CD4-positive, alpha-beta T cell (primary cell): ENCODE measurements at regions not wholly inside any gene's neighbourhood (a gene's known extent, or its start where the extent isn't known, plus 50 kb on each side); places are given as distances from the start of the nearest gene placed in this dataset.

ENCODE experiments used
- ATAC-seq: fragments of 200-7000 bp; cut with Tn5 transposase; one replicate; pipeline ENCODE4 v1.10.0; 2022; ENCODE audit warnings: mild to moderate bottlenecking; ENCODE audit not compliant: poor library complexity
- CTCF ChIA-PET: fragments of 350-600 bp; sonication (Branson Sonifier 250); formaldehyde crosslinking; loops from one replicate; lab custom pipeline; 2021; ENCODE audit warnings: antibody characterized with exemption, inconsistent platforms; lab: Charles Lee
- POLR2A ChIA-PET: fragments of 350-600 bp; sonication (Branson Sonifier 250); formaldehyde crosslinking; loops from one replicate; lab custom pipeline; 2021; ENCODE audit warnings: antibody characterized with exemption, inconsistent platforms; lab: Charles Lee
- DNase-seq, 14 experiments: peaks; one replicate each; pipeline ENCODE4 v3.0.0-alpha.2; 2013 to 2020; ENCODE audit warnings: mixed read lengths in 2 of 14
- H3K27ac ChIP-seq, 2 donors: one replicate each; pipeline versions ENCODE4 v1.5.1 to v1.7.0; 2013; ENCODE audit warnings: low read length in 2 of 2, low read depth in 1 of 2, mild to moderate bottlenecking in 1 of 2
- H3K27me3 ChIP-seq, 2 experiments: 1 replicate in 1 of 2; 2 replicates in 1 of 2; pipeline versions ENCODE4 v1.6.1 to v1.7.0; 2013; ENCODE audit warnings: low read length in 2 of 2, control low read depth in 1 of 2, mild to moderate bottlenecking in 1 of 2, moderate library complexity in 1 of 2; ENCODE audit not compliant: insufficient read depth in 2 of 2, control insufficient read depth in 1 of 2
- H3K36me3 ChIP-seq: one replicate; pipeline ENCODE4 v1.6.1; 2013; ENCODE audit warnings: low read length, control low read depth; ENCODE audit not compliant: insufficient read depth
- H3K4me1 ChIP-seq: one replicate; pipeline ENCODE4 v1.6.1; 2013; ENCODE audit warnings: low read length, control low read depth; ENCODE audit not compliant: insufficient read depth
- H3K4me3 ChIP-seq: one replicate; pipeline ENCODE4 v1.5.1; 2013; ENCODE audit warnings: mild to moderate bottlenecking, low read length, moderate library complexity
- H3K9me3 ChIP-seq, 2 experiments: 1 replicate in 1 of 2; 2 replicates in 1 of 2; pipeline versions ENCODE4 v1.6.1 to v1.7.0; 2013; ENCODE audit warnings: low read length in 2 of 2, mild to moderate bottlenecking in 2 of 2, control low read depth in 1 of 2, moderate library complexity in 1 of 2; ENCODE audit not compliant: control insufficient read depth in 1 of 2, insufficient read depth in 1 of 2
- H3K27ac Mint-ChIP-seq: one replicate; pipeline ENCODE4 v1.8.0; 2020; ENCODE audit warnings: mixed read lengths
- H3K27me3 Mint-ChIP-seq: one replicate; pipeline ENCODE4 v1.8.0; 2021; ENCODE audit warnings: mixed read lengths
- H3K36me3 Mint-ChIP-seq: one replicate; pipeline ENCODE4 v1.8.0; 2021; ENCODE audit warnings: low read depth, mixed read lengths
- H3K4me1 Mint-ChIP-seq: one replicate; pipeline ENCODE4 v1.8.0; 2021; ENCODE audit warnings: low read depth, mixed read lengths
- H3K4me3 Mint-ChIP-seq: one replicate; pipeline ENCODE4 v1.8.0; 2020; ENCODE audit warnings: mild to moderate bottlenecking, mixed read lengths
- H3K9me3 Mint-ChIP-seq: one replicate; pipeline ENCODE4 v1.8.0; 2020; ENCODE audit warnings: mixed read lengths
- CTCF ChIP-seq: fragments of 200-600 bp; IDR thresholded peaks from one replicate; pipeline ENCODE4 v1.8.0; 2022; ENCODE audit warnings: antibody characterized with exemption, mild to moderate bottlenecking
- intact Hi-C, 2 experiments: fragments of 100-400 bp; cut with DNase I in 1 of 2; cut with micrococcal nuclease in 1 of 2; formaldehyde crosslinking; loops; one replicate each; pipeline versions ENCODE4 v1.15.1 to v1.9.0; 2023 to 2025; cut with DNase I, micrococcal nuclease

- ChIA-PET POLR2A (no interaction called here), CTCF (no interaction called here)
- peaks cover 0 to 4% of the 10 kb centered on the region in 2 experiments for H3K9me3 ChIP-seq
- Mint-ChIP-seq H3K9me3 (peaks cover 3% of the 10 kb centered on the region), H3K4me3 (no peak overlapping the region), H3K4me1 (no peaks in the 10 kb centered on the region), H3K27ac (no peak overlapping the region), H3K27me3 (peaks cover 9% of the 10 kb centered on the region), H3K36me3 (no peaks in the 10 kb centered on the region)
- H3K27me3 ChIP-seq, result no peaks in the 10 kb centered on the region
- intact Hi-C loops, result no loop called here
- no peaks in the 10 kb centered on the region for H3K4me1 ChIP-seq
- no peak for DNase-seq
- no peak for TF ChIP-seq CTCF
- no peaks in the 10 kb centered on the region for H3K36me3 ChIP-seq
- no peak overlapping the region for H3K27ac ChIP-seq
- H3K4me3 ChIP-seq, result no peak overlapping the region
- no peak for ATAC-seq
These were observed 83.2 kb upstream of the TNP1 start for GRCh38 chr2:216943109-216943508.

- H3K27me3 ChIP-seq, result no peaks in the 10 kb centered on the region
- ChIA-PET CTCF (no interaction called here), POLR2A (no interaction called here)
- Mint-ChIP-seq H3K27ac (no peak overlapping the region), H3K36me3 (no peaks in the 10 kb centered on the region), H3K9me3 (peaks cover 3% of the 10 kb centered on the region), H3K4me1 (no peaks in the 10 kb centered on the region), H3K4me3 (no peak overlapping the region), H3K27me3 (peaks cover 9% of the 10 kb centered on the region)
- TF ChIP-seq CTCF, result no peak
- no peaks in the 10 kb centered on the region for H3K36me3 ChIP-seq
- DNase-seq (no peak), ATAC-seq (no peak)
- intact Hi-C loops, result no loop called here
- no peaks in the 10 kb centered on the region for H3K4me1 ChIP-seq
- no peak overlapping the region for H3K4me3 ChIP-seq
- no peak overlapping the region for H3K27ac ChIP-seq
- H3K9me3 ChIP-seq, result peaks cover 0 to 4% of the 10 kb centered on the region in 2 experiments
These were observed 82.6 kb upstream of the TNP1 start for GRCh38 chr2:216942465-216942864.

GRCh38 chr2:216942016-216942415 is 82.2 kb upstream of the TNP1 start:
- no peak overlapping the region for H3K4me3 Mint-ChIP-seq
- H3K9me3 Mint-ChIP-seq, result peaks cover 3% of the 10 kb centered on the region
- H3K36me3 ChIP-seq, result no peaks in the 10 kb centered on the region
- ATAC-seq (no peak), DNase-seq (no peak)
- no peaks in the 10 kb centered on the region for H3K36me3 Mint-ChIP-seq
- ChIA-PET POLR2A (no interaction called here), CTCF (no interaction called here)
- no peak overlapping the region for H3K4me3 ChIP-seq
- no peaks in the 10 kb centered on the region for H3K4me1 ChIP-seq
- H3K27me3 ChIP-seq, result no peaks in the 10 kb centered on the region
- H3K9me3 ChIP-seq, result peaks cover 0 to 4% of the 10 kb centered on the region in 2 experiments
- H3K27ac Mint-ChIP-seq, result no peak overlapping the region
- no peak for TF ChIP-seq CTCF
- no peaks in the 10 kb centered on the region for H3K4me1 Mint-ChIP-seq
- intact Hi-C loops, result no loop called here
- peaks cover 9% of the 10 kb centered on the region for H3K27me3 Mint-ChIP-seq
- no peak overlapping the region for H3K27ac ChIP-seq
